GM12878 (cell line): ENCODE measurements at regions not wholly inside any gene's neighbourhood (a gene's known extent, or its start where the extent isn't known, plus 50 kb on each side); places are given as distances from the start of the nearest gene placed in this dataset.

Experiments used
- ATAC-seq: fragments of 200-7000 bp; cut with Tn5 transposase; 3 replicates; pipeline ENCODE4 v1.9.1; 2020; ENCODE audit warnings: mild to moderate bottlenecking, moderate library complexity
- BruUV-seq: library from RNA; stranded (reverse); fragments of 400-500 nt; replicated peaks from 2 replicates; lab custom pipeline; 2021; lab: Mats Ljungman, UMichigan
- CTCF ChIA-PET: fragments of 300-600 bp; sonication (Branson Sonifier 250); formaldehyde crosslinking; extraction: SDS; loops from one replicate; lab custom pipeline; 2021; ENCODE audit warnings: inconsistent platforms; lab: Yijun Ruan, JAX
- POLR2A ChIA-PET: fragments of 350-600 bp; formaldehyde crosslinking; extraction: SDS; loops from one replicate; lab custom pipeline; 2021; ENCODE audit warnings: inconsistent platforms; lab: Charles Lee
- RAD21 ChIA-PET: fragments of 300-600 bp; sonication (Branson Sonifier 250); formaldehyde crosslinking; loops from one replicate; lab custom pipeline; 2023; ENCODE audit warnings: antibody characterized with exemption; ENCODE audit not compliant: unreplicated experiment; lab: Charles Lee
- SMC1A ChIA-PET: fragments of 300-600 bp; sonication (Branson Sonifier 250); formaldehyde crosslinking; loops from one replicate; lab custom pipeline; 2023; ENCODE audit not compliant: unreplicated experiment, uncharacterized antibody; lab: Charles Lee
- DNase-seq: peaks from one replicate; pipeline ENCODE4 v3.0.0-alpha.2; 2011; ENCODE audit warnings: low read depth, low spot score
- FAIRE-seq: peaks from 3 replicates; lab custom pipeline; 2011; peaks lifted over from hg19 to GRCh38; lab: Jason Lieb, UNC
- H2AFZ ChIP-seq: 2 replicates; pipeline ENCODE4 v1.6.0; 2011; ENCODE audit warnings: low read depth, low read length, control low read depth; ENCODE audit not compliant: control insufficient read depth
- H3K27ac ChIP-seq: 2 replicates; pipeline ENCODE4 v1.5.1; 2011; ENCODE audit warnings: control low read depth; ENCODE audit not compliant: control insufficient read depth, insufficient read depth
- H3K27me3 ChIP-seq, 2 experiments: replicated peaks in 1 of 2; 2 replicates each; pipeline versions ENCODE4 v1.6.0 to v1.6.1; 2011; ENCODE audit warnings: low read length in 1 of 2; ENCODE audit not compliant: control insufficient read depth in 2 of 2, insufficient read depth in 2 of 2
- H3K36me3 ChIP-seq, 2 experiments: 2 replicates each; pipeline ENCODE4 v1.5.1; 2011; ENCODE audit warnings: low read length in 1 of 2; ENCODE audit not compliant: control insufficient read depth in 2 of 2, insufficient read depth in 2 of 2
- H3K4me1 ChIP-seq: 2 replicates; pipeline ENCODE4 v1.6.1; 2011; ENCODE audit warnings: mild to moderate bottlenecking, low read length, moderate library complexity, mixed read lengths; ENCODE audit not compliant: control insufficient read depth, insufficient read depth
- H3K4me2 ChIP-seq: 2 replicates; pipeline ENCODE4 v1.6.0; 2011; ENCODE audit warnings: control low read depth; ENCODE audit not compliant: control insufficient read depth, insufficient read depth
- H3K4me3 ChIP-seq: fragments of 200-600 bp; sonication (generic); 2 replicates; pipeline ENCODE4 v1.5.1; 2016
- H3K79me2 ChIP-seq: 2 replicates; pipeline ENCODE4 v1.6.0; 2011; ENCODE audit warnings: low read length; ENCODE audit not compliant: control insufficient read depth, insufficient read depth
- H3K9ac ChIP-seq: 2 replicates; pipeline ENCODE4 v1.8.0; 2011; ENCODE audit warnings: low read length, control low read depth, mixed read lengths; ENCODE audit not compliant: control insufficient read depth, insufficient read depth
- H3K9me3 ChIP-seq: replicated peaks from 3 replicates; pipeline ENCODE4 v1.5.1; 2011; ENCODE audit warnings: mild to moderate bottlenecking, low read length; ENCODE audit not compliant: control insufficient read depth, insufficient read depth
- H4K20me1 ChIP-seq: 2 replicates; pipeline ENCODE4 v1.6.0; 2011; ENCODE audit not compliant: control insufficient read depth, insufficient read depth
- GATAD2B ChIP-seq: fragments of 450-650 bp; conservative IDR thresholded peaks from 2 replicates; pipeline ENCODE4 v1.6.1; 2017; ENCODE audit warnings: low read depth, mild to moderate bottlenecking, moderate library complexity
- JUNB ChIP-seq: IDR thresholded peaks from 2 replicates; pipeline ENCODE4 v1.6.1; 2016; ENCODE audit warnings: antibody characterized with exemption, mild to moderate bottlenecking
- LARP7 ChIP-seq: fragments of 450-650 bp; IDR thresholded peaks from 2 replicates; pipeline ENCODE4 v1.6.1; 2017; ENCODE audit warnings: mild to moderate bottlenecking
- MEF2B ChIP-seq: fragments of 450-650 bp; IDR thresholded peaks from 2 replicates; pipeline ENCODE4 v1.6.1; 2018; ENCODE audit warnings: mild to moderate bottlenecking, moderate library complexity; ENCODE audit not compliant: partially characterized antibody, poor library complexity, severe bottlenecking
- POLR2AphosphoS2 ChIP-seq: IDR thresholded peaks from 2 replicates; pipeline ENCODE4 v1.6.1; 2011; ENCODE audit warnings: low read depth, mild to moderate bottlenecking, low read length, improper control_type of control experiment, moderate library complexity
- RAD21 ChIP-seq: IDR thresholded peaks from 2 replicates; pipeline ENCODE4 v1.6.1; 2011; ENCODE audit warnings: mild to moderate bottlenecking, low read depth, low read length, moderate library complexity; ENCODE audit not compliant: insufficient read depth
- SIX5 ChIP-seq: IDR thresholded peaks from 2 replicates; pipeline ENCODE4 v1.6.1; 2011; ENCODE audit warnings: mild to moderate bottlenecking, low read depth, low read length, moderate library complexity; ENCODE audit not compliant: severe bottlenecking
- SPI1 ChIP-seq: IDR thresholded peaks from 2 replicates; pipeline ENCODE4 v1.6.1; 2011; ENCODE audit warnings: low read depth, mild to moderate bottlenecking, low read length, moderate library complexity, borderline replicate concordance; ENCODE audit not compliant: insufficient read depth
- SUZ12 ChIP-seq: fragments of 200-600 bp; sonication (generic); IDR thresholded peaks from one replicate; pipeline ENCODE4 v1.6.1; 2018; ENCODE audit warnings: antibody characterized with exemption, mild to moderate bottlenecking; ENCODE audit not compliant: unreplicated experiment
- TAF1 ChIP-seq: IDR thresholded peaks from 2 replicates; pipeline ENCODE4 v1.6.1; 2011; ENCODE audit warnings: mild to moderate bottlenecking, low read depth, low read length, borderline replicate concordance
- ZNF274 ChIP-seq: IDR thresholded peaks from one replicate; pipeline ENCODE4 v1.8.0; 2011; ENCODE audit not compliant: insufficient read length, insufficient read depth
- WGBS: methylation state at CpG from one replicate; pipeline ENCODE4 v1.1.6; 2016; ENCODE audit warnings: low lambda C conversion rate; ENCODE audit not compliant: insufficient replicate concordance, insufficient coverage; ENCODE audit errors: missing lambda C conversion rate; 5-methylcytosine and 5-hydroxymethylcytosine counted together
- in situ Hi-C: fragments of 300-500 bp; cut with MboI; formaldehyde crosslinking; loops from 9 replicates; pipeline ENCODE4 v1.14.3; 2018; ENCODE audit warnings: mixed read lengths
- intact Hi-C: fragments of 100-400 bp; cut with micrococcal nuclease; formaldehyde crosslinking; loops from one replicate; pipeline ENCODE4 v1.14.2; 2022; ENCODE audit not compliant: unreplicated experiment

DNA sequence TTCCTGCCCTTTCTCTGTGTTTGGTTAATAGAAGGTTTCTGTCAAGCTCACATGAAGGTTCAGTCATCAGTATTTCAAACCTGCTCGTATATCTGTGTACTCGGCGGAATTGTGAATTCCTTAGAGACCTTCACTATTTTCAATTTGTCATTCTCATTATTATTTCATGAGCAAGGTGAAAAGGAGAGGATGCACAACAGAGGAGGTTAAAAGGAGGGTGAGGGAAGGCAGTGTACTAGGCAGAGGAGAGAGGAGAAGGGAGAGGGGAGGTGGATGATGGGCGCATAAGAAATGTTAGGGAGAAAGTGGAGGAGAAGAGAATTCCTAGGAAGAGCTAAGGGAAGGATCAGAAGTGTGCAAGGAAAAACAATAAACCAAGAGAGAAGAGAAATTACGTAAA is 185.0 kb upstream of the COBL start:
- no peak overlapping the region for H3K4me2 ChIP-seq
- no peak overlapping the region for H3K4me3 ChIP-seq
- ChIA-PET CTCF (no interaction called here), RAD21 (no interaction called here), POLR2A (no interaction called here), SMC1A (no interaction called here)
- in situ Hi-C loops, result no loop called here
- H3K9me3 ChIP-seq, result no peaks in the 10 kb centered on the region
- FAIRE-seq, result no peak
- no peaks in the 10 kb centered on the region for H3K36me3 ChIP-seq
- no peak for TF ChIP-seq MEF2B
- no peak for TF ChIP-seq RAD21
- no peak for TF ChIP-seq SIX5
- no peak for TF ChIP-seq LARP7
- no peak for TF ChIP-seq SPI1
- no peak for TF ChIP-seq GATAD2B
- 58% methylated on average over 5 of the region's 5 CpGs for WGBS
- no peak for ATAC-seq
- no peaks in the 10 kb centered on the region for H3K79me2 ChIP-seq
- H2AFZ ChIP-seq, result no peak overlapping the region
- BruUV-seq, result no TSS peak
- no peaks in the 10 kb centered on the region for H3K4me1 ChIP-seq
- H4K20me1 ChIP-seq, result no peaks in the 10 kb centered on the region
- no peak for DNase-seq
- no peaks in the 10 kb centered on the region for H3K27me3 ChIP-seq
- no peak overlapping the region for H3K9ac ChIP-seq
- H3K27ac ChIP-seq, result no peak overlapping the region
- intact Hi-C loops, result no loop called here

DNA sequence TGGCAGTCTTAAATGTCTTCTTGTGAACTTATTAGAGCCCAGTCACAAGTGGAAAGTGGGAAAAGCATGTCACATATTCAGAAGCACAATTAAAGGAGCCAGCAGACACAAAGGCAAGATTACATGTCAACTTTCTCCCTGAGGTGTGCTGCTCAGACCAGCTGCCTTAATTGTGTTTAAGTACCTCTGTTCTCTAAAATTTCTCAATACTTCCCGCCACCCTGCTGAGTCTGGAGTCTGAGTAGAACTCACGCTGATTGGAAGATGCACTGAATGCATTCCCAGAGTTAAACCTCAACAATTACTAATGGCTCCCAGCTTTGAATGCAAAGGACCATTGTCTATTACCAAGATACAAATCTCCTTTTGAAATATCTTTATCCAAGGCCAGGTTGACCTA is 166.4 kb upstream of the COBL start:
- no peaks in the 10 kb centered on the region for H3K9me3 ChIP-seq
- H3K27ac ChIP-seq, result no peak overlapping the region
- no peak overlapping the region for H3K9ac ChIP-seq
- no peak overlapping the region for H3K4me3 ChIP-seq
- no peak for TF ChIP-seq TAF1
- TF ChIP-seq POLR2AphosphoS2, result no peak
- no peak for TF ChIP-seq JUNB
- TF ChIP-seq ZNF274, result no peak
- TF ChIP-seq SUZ12, result no peak
- POLR2A ChIA-PET, result no interaction called here
- SMC1A ChIA-PET, result no interaction called here
- H2AFZ ChIP-seq, result no peak overlapping the region
- FAIRE-seq (no peak), DNase-seq (no peak), ATAC-seq (no peak)
- H3K79me2 ChIP-seq, result no peaks in the 10 kb centered on the region
- no peaks in the 10 kb centered on the region for H3K27me3 ChIP-seq
- no peak overlapping the region for H3K4me2 ChIP-seq
- no peaks in the 10 kb centered on the region for H3K4me1 ChIP-seq
- 10% methylated on average over 2 of the region's 2 CpGs for WGBS
- H4K20me1 ChIP-seq, result no peaks in the 10 kb centered on the region
- CTCF ChIA-PET, result no interaction called here
- RAD21 ChIA-PET, result no interaction called here
- no TSS peak for BruUV-seq
- in situ Hi-C loops, result no loop called here
- no peaks in the 10 kb centered on the region for H3K36me3 ChIP-seq
- intact Hi-C loops, result no loop called here
